ENCODE measurements at regions not wholly inside any gene's neighbourhood (a gene's known extent, or its start where the extent isn't known, plus 50 kb on each side); places are given as distances from the start of the nearest gene placed in this dataset.

DNA sequence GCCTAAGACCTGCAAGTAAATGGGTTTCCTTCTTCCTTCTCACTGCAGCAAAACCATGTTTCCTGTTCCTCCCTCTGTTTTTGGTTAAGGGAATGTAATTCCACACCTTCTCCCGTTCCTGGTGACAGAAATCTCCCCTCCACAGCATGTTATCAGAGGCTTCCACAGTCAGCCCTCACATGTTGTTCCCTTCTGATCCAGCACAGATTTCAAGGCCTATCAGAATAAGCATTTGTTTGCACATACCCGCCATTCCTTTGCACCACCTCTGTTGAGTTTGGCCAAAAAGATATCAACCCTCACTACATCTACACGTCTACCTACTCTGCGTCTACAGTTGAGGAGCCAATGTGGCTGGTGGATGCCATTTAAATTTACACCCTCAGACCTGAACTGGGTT is 113.9 kb upstream of the GRM7 start:
- no peak for DNase-seq (ENCODE audit: low read depth, low spot score)

GRCh38 chr3:6750782-6751181 is 110.1 kb upstream of the GRM7 start:
- no peak for DNase-seq (ENCODE audit: low read depth, low spot score)

DNA sequence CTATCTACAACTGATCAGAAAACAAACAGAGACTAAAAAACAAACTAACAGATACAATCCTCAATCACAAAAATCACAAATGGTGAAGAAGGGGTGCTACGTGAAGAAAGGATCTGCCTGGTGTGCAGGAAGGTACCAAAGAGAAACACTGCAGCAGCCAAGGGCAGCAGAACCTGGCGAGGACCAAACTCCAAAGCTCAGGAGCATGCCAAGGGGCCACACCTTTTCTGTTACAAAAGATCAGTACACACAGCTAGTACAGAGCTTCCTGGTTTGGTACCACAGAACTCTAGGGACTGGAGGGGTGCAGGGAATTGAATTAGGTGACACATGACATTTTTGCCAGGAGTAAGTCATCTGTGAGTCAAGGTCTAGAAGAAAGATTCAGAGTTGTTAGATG is 107.4 kb upstream of the GRM7 start:
- DNase-seq (ENCODE audit: low read depth, low spot score) = no peak

- peak; percentile 73 for DNase-seq (ENCODE audit: low read depth, low spot score)
These were observed 91.2 kb upstream of the GRM7 start for GRCh38 chr3:6769532-6770396.

GRCh38 chr3:6770397-6770690 is 90.6 kb upstream of the GRM7 start:
- no peak for DNase-seq (ENCODE audit: low read depth, low spot score)

DNA sequence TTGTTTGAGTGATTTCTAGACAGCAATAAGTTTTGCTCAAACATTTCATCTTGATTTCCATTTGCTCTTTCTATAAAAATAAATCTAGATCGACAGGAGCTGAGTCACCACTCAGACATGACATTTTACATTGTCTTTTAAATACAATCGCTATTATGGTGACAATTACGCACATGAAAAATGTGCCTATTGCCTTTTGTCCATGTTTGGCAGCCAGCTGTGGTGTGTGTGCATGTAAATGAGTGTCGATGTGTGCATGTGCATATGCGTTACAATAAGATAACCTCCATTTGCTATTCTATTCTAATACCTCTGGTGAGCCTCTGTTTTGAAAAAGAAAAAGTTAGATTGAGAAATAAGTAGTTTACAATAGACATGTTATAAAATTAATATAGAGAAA is 89.7 kb upstream of the GRM7 start:
- DNase-seq (ENCODE audit: low read depth, low spot score) = no peak

DNA sequence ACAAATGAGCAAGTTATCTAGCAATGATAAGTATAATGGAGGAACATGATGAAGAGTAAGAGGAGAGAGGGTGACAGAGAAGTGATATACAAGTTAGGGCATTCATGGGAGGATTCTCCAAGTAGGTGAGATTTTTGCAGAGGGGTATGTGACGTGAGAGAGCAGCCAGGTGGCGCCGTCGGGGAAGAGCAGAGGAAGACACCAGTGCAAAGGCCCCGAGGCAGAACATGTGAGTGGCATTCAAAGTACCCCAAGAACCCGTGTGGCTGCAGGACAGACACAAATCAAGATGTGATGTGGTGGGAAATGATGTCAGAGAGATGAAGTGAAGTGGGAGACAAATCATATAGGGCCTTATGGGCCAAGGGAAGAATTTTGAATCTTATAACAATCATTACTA is 81.8 kb upstream of the GRM7 start:
- peak; percentile 8 for DNase-seq (ENCODE audit: low read depth, low spot score)

DNA sequence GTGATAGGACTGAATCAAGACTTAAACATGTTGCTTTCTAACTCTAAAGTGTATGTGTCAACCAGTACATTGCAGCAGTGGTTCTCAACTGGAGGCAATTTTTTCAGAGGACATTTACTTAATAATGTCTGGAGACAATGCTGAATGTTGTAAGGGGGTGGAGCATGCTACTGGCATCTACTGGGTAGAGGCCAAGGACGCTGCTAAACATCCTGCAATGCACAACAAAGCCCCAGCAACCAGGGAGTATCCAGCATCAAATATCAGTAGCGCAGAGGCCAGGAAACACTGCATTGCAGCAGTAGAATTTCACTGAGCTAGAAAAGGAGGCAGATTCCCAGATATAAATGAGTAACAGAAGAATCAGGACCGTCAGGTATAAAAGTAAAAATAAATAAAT is 79.8 kb upstream of the GRM7 start:
- no peak for DNase-seq (ENCODE audit: low read depth, low spot score)

DNA sequence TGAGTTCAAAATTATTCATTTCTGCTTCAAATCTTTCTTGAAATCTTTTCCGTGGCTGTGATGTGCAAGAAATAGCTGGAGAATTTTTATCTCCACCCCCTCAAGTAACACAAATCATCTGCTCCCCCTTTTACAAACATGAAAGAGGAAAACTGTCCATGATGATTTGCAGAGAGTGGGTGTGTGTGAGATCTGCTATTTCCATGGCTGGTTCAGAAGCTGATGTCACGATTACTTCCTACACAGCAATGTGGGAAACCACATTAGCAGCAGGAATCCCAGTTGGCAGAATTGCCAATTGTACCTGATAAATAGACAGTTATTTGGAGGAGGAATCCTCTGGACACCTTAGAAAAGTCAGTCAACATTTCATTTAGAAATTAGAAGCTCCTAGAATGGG is 75.2 kb upstream of the GRM7 start:
- no peak for DNase-seq (ENCODE audit: low read depth, low spot score)

DNA sequence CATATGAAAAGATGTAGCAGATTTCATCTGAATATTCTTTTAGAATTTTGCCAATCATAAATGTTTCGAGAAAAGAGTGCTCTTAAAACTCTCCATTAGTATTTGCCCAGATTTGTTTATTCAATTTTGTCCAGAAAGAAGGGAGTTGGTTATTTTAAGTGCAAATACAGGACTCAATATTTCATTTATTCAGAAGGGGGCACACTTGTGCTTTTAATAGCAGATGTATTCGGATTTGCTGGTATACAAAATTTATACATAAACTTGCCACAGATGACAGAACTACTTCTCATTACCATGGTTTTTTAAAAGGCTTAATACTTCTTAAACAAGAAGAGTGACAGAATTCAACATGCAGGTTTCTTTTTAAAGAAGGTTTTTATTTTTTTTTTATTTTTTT is 69.8 kb upstream of the GRM7 start:
- DNase-seq (ENCODE audit: low read depth, low spot score) = no peak

DNA sequence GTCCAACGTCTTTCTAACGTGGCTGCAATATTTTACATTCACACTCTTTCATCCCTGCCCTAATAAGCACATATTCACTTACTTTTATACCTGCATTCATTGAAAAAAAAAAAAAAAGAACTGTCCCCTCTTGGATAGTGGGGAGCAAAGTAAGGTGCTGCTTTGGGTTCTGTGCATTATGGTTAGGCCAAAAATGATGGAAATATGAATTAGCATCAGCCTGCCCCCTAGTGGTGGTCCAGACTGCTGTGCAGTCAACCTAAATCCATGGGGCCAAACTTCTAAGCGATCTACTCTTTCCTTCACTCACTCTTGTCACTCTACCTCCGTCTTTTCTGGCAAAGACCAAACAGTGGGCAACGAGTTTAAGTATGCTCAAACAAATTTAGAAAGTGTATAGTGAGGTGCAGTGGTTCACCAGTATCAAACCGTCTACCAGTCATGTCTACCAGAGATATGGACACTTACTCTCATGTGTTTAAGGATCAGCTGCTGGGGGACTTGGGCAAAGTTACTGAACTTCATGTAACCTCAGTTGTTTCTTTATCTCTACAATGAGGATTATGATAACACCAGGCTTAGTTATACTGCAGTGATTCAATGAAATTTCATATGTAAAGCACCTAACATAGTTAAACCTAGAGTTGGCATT is 61.5 kb upstream of the GRM7 start:
- DNase-seq (ENCODE audit: low read depth, low spot score) = peak; percentile 4

DNA sequence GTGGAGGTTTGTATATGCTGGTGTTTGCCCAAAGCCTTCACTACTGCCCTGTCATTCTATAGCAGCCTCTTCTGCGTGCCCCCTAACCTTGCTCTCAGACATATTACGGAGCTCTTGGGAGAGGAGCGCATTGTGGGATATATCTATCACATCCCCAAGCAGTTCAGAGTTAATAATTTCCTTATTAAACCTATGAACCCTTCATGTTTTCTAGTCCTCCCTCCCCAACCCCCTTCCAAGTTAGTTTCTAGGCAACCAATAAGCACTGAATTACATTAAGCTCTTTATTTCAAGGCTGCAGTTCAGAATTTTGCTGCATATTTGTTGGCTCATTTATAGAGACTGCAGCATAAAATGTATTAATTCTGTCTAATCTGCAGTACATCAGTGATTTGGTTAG is 57.3 kb upstream of the GRM7 start:
- no peak for DNase-seq (ENCODE audit: low read depth, low spot score)

DNA sequence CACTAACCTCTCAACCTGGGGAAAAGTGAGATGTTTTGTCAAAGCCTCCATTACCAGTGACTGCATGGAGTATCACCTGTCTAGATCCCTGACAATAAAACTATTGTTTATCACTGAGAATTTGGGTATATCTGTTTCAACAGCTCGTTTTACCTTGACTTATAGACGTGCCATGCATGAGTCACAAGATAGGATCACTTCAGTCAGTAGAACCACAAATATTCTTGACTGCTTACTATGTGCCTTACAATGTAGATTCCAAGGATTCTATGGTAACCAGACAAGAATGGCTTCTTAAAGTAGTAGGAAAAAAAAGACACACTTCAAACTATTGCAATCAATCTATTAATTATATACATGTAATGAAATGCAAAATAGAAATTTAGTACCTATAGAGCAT is 55.7 kb upstream of the GRM7 start:
- no peak for DNase-seq (ENCODE audit: low read depth, low spot score)

DNA sequence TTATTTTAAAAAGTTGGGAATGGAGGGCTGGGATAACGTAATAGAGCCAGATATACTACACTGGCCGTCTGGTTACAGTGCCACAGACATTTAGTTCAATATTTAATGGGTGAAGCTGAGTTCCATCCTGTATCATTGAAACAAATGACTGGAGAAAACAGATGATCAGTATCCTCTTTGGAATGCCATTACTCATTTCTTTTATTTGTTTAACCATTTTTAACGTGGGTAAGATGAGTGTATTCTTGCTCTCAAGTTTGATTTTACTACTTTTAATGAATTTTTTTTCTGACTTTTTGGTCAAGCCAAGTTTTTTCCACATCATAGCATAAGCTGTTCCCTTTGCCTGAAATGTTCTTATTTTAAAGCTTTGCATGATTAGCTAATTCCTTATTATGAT is 53.9 kb upstream of the GRM7 start:
- DNase-seq (ENCODE audit: low read depth, low spot score) = no peak

DNA sequence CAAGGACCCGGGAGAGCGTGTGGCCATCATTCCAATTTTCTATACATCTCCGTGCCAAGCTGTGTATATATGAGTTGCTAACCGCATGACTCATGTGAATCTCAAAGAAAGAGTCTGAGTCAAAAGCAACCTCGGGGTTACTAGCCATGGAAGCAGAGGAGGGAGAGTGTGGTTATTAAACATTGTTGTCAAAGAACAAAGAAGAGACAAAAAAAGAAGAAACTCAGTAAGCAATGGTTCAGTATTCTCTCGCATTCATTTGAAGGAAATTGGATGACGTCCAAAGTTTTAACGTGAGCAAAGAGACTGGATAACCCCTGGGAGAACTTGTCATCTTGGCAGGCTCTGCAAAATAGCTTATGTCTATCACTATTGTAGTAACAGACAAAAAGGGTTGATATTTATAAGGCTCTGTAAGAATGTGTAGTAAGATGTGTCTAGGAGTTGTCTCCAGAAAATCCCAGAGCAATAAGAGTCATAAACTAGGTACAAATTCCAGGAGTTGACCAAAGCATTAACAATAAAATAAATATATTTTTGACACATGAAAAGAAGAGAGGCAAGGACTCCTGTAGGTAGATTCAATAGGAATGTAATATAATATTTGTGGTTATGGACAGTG is 52.8 kb upstream of the GRM7 start:
- DNase-seq (ENCODE audit: low read depth, low spot score) = no peak

GRCh38 chr3:6809349-6809748 is 51.6 kb upstream of the GRM7 start:
- no peak for DNase-seq (ENCODE audit: low read depth, low spot score)
